HL-60/S4 (cell line): ENCODE measurements at regions not wholly inside any gene's neighbourhood (a gene's known extent, or its start where the extent isn't known, plus 50 kb on each side); places are given as distances from the start of the nearest gene placed in this dataset.

Experiments
- in situ Hi-C: fragments of 300-500 bp; cut with MboI; formaldehyde crosslinking; loops from 2 replicates; pipeline ENCODE4 v1.14.3; 2022; ENCODE audit warnings: low sequenced_read_pairs

- in situ Hi-C loops, result no loop called here
Measured at GRCh38 chr10:3987143-3987974, 202.3 kb upstream of the KLF6 start.

- in situ Hi-C loops, result no loop called here
Measured at GRCh38 chr10:3986493-3987142, 201.6 kb upstream of the KLF6 start.

- in situ Hi-C loops, result no loop called here
Measured at GRCh38 chr10:3982746-3983442, 197.9 kb upstream of the KLF6 start.

GRCh38 chr10:3981300-3981699 is 196.3 kb upstream of the KLF6 start:
- in situ Hi-C loops, result no loop called here

- in situ Hi-C loops, result no loop called here
Measured at GRCh38 chr10:3980660-3981059, 195.7 kb upstream of the KLF6 start.

GRCh38 chr10:3980144-3980543 is 195.1 kb upstream of the KLF6 start:
- in situ Hi-C loops, result no loop called here

- in situ Hi-C loops, result no loop called here
Measured at GRCh38 chr10:3978761-3979160, 193.8 kb upstream of the KLF6 start.

- in situ Hi-C loops, result no loop called here
Measured at GRCh38 chr10:3978174-3978573, 193.2 kb upstream of the KLF6 start.

- in situ Hi-C loops, result no loop called here
Measured at GRCh38 chr10:3977761-3978160, 192.8 kb upstream of the KLF6 start.

- in situ Hi-C loops, result no loop called here
Measured at GRCh38 chr10:3976718-3977117, 191.7 kb upstream of the KLF6 start.

GRCh38 chr10:3976171-3976570 is 191.2 kb upstream of the KLF6 start:
- in situ Hi-C loops, result no loop called here

GRCh38 chr10:3975016-3975415 is 190.0 kb upstream of the KLF6 start:
- in situ Hi-C loops, result no loop called here

- in situ Hi-C loops, result no loop called here
Measured at GRCh38 chr10:3972460-3973301, 187.7 kb upstream of the KLF6 start.

- in situ Hi-C loops, result no loop called here
Measured at GRCh38 chr10:3971713-3972112, 186.7 kb upstream of the KLF6 start.

GRCh38 chr10:3969876-3970666 is 185.1 kb upstream of the KLF6 start:
- in situ Hi-C loops, result no loop called here

- in situ Hi-C loops, result no loop called here
Measured at GRCh38 chr10:3968727-3969126, 183.7 kb upstream of the KLF6 start.

GRCh38 chr10:3964516-3964915 is 179.5 kb upstream of the KLF6 start:
- in situ Hi-C loops, result no loop called here

GRCh38 chr10:3963191-3963673 is 178.2 kb upstream of the KLF6 start:
- in situ Hi-C loops, result no loop called here

GRCh38 chr10:3961082-3961481 is 176.1 kb upstream of the KLF6 start:
- in situ Hi-C loops, result no loop called here

- in situ Hi-C loops, result no loop called here
Measured at GRCh38 chr10:3960496-3960895, 175.5 kb upstream of the KLF6 start.
